ENCODE measurements at regions not wholly inside any gene's neighbourhood (a gene's known extent, or its start where the extent isn't known, plus 50 kb on each side); places are given as distances from the start of the nearest gene placed in this dataset.

DNA sequence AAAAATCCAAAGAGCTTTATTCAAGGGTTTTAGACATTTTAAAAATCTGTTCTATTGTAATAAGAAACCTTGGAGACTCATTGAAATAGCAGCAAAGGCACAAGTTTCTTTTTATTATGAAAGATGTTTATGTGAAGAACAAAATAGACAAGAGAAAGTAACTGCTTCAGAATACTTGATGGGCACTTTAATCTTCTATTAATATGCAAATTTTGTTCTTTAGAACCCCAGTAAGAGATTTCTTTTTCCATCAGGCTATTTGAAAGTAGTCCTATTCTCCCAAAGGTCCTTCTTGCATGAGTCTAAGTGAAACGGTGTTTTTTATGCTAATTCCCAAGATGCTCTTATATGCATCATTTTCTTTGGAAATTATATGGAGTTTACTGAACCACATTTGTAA lies 602.0 kb downstream of the EFNA5 start:
- TF ChIP-seq EZH2phosphoT487 (IDR thresholded peaks at IDR 0.05; ENCODE audit: low read depth, severe bottlenecking, unreplicated experiment) (no peak), EZH2 (IDR thresholded peaks at IDR 0.05; ENCODE audit: borderline replicate concordance) (no peak)
- TF ChIP-seq, protein P1, sequence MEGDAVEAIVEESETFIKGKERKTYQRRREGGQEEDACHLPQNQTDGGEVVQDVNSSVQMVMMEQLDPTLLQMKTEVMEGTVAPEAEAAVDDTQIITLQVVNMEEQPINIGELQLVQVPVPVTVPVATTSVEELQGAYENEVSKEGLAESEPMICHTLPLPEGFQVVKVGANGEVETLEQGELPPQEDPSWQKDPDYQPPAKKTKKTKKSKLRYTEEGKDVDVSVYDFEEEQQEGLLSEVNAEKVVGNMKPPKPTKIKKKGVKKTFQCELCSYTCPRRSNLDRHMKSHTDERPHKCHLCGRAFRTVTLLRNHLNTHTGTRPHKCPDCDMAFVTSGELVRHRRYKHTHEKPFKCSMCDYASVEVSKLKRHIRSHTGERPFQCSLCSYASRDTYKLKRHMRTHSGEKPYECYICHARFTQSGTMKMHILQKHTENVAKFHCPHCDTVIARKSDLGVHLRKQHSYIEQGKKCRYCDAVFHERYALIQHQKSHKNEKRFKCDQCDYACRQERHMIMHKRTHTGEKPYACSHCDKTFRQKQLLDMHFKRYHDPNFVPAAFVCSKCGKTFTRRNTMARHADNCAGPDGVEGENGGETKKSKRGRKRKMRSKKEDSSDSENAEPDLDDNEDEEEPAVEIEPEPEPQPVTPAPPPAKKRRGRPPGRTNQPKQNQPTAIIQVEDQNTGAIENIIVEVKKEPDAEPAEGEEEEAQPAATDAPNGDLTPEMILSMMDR (IDR thresholded peaks at IDR 0.05; ENCODE audit: poor library complexity), result no peak
- 37% methylated on average over 1 of the region's 1 CpG for WGBS (ENCODE audit: low lambda C conversion rate, missing lambda C conversion rate)
- H3K36me3 ChIP-seq (replicated peaks; ENCODE audit: insufficient read depth, low read depth), result no peaks in the 10 kb centered on the region

DNA sequence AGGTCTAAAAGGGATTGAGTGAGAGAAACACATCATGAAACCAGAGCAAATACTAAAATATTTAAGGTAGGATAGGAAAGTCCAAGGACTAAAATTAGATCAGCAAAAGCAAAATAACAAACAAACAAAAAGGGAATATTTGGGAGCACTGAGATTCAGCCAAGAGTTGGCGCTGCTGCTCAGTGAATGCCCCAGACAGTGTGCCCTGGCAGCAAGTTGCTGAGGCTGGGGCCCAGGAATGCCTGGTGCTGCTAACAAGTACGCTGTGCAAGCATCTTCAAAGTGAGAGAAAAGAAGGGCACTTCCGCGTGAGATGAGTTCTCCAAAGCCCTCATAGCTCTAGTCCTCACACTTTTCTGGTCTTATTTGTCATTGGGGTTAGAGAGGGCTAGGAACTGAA lies 603.3 kb downstream of the EFNA5 start:
- no peak overlapping the region for H3K4me3 ChIP-seq
- H3K9me3 ChIP-seq (ENCODE audit: low read depth), result no peaks in the 10 kb centered on the region
- no peak overlapping the region for H3K4me2 ChIP-seq
- 75% methylated on average over 4 of the region's 4 CpGs for WGBS (ENCODE audit: low lambda C conversion rate, missing lambda C conversion rate)
- no peaks in the 10 kb centered on the region for H3K36me3 ChIP-seq (replicated peaks; ENCODE audit: insufficient read depth, low read depth)
- no peak overlapping the region for H2AFZ ChIP-seq
- H3K27ac ChIP-seq, result no peak overlapping the region
- no peaks in the 10 kb centered on the region for H3K27me3 ChIP-seq
- no peaks in the 10 kb centered on the region for H3K79me2 ChIP-seq
- no peaks in the 10 kb centered on the region for H4K20me1 ChIP-seq (ENCODE audit: insufficient read depth, poor library complexity, severe bottlenecking)
- H3K9me2 ChIP-seq (replicated peaks; ENCODE audit: insufficient read depth), result no peaks in the 10 kb centered on the region
- no peaks in the 10 kb centered on the region for H3K4me1 ChIP-seq (ENCODE audit: insufficient read depth)
- TF ChIP-seq EZH2phosphoT487 (IDR thresholded peaks at IDR 0.05; ENCODE audit: low read depth, severe bottlenecking, unreplicated experiment) (no peak), EZH2 (IDR thresholded peaks at IDR 0.05; ENCODE audit: borderline replicate concordance) (no peak)
- TF ChIP-seq, protein P1 (IDR thresholded peaks at IDR 0.05; ENCODE audit: poor library complexity), result no peak
- DNase-seq (ENCODE audit: low spot score), result no peak

More for the DNA sequence above, 602.0 kb downstream of the EFNA5 start:
- Histone ChIP-seq H3K9me2 (replicated peaks; ENCODE audit: insufficient read depth) (no peaks in the 10 kb centered on the region), H4K20me1 (ENCODE audit: insufficient read depth, poor library complexity, severe bottlenecking) (no peaks in the 10 kb centered on the region), H3K4me3 (no peak overlapping the region), H3K79me2 (no peaks in the 10 kb centered on the region), H3K27me3 (no peaks in the 10 kb centered on the region), H3K4me2 (no peak overlapping the region), H3K27ac (no peak overlapping the region), H2AFZ (no peak overlapping the region), H3K4me1 (ENCODE audit: insufficient read depth) (no peaks in the 10 kb centered on the region), H3K9me3 (ENCODE audit: low read depth) (no peaks in the 10 kb centered on the region)
- DNase-seq (ENCODE audit: low spot score), result no peak

DNA sequence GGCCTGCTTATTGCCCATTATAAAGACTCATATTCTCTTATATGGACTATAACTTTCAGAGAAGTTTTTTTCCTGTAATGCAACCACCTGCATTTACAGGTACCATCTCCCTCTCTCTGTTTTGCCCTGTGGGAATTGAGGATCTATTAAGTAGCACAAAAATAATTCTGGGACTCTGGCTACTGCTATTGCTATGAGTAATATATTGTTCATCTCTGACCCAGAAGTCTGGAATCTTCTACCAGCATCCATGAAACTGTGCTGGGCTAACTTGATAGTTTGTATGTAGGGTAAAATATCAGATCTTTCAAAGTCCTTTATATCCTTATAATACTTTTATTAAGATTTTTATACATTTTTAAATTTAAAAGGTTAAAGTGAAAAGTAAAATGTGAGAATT lies 607.2 kb downstream of the EFNA5 start:
- no peaks in the 10 kb centered on the region for H3K36me3 ChIP-seq (replicated peaks; ENCODE audit: insufficient read depth, low read depth)
- H3K4me2 ChIP-seq, result no peak overlapping the region
- no peaks in the 10 kb centered on the region for H3K9me2 ChIP-seq (replicated peaks; ENCODE audit: insufficient read depth)
- TF ChIP-seq EZH2 (IDR thresholded peaks at IDR 0.05; ENCODE audit: borderline replicate concordance) (no peak), EZH2phosphoT487 (IDR thresholded peaks at IDR 0.05; ENCODE audit: low read depth, severe bottlenecking, unreplicated experiment) (no peak)
- TF ChIP-seq, protein P1 (IDR thresholded peaks at IDR 0.05; ENCODE audit: poor library complexity), result no peak
- H3K27ac ChIP-seq, result no peak overlapping the region
- no peaks in the 10 kb centered on the region for H3K27me3 ChIP-seq
- no peaks in the 10 kb centered on the region for H4K20me1 ChIP-seq (ENCODE audit: insufficient read depth, poor library complexity, severe bottlenecking)
- no peak overlapping the region for H3K4me3 ChIP-seq
- no peak for DNase-seq (ENCODE audit: low spot score)
- no peak overlapping the region for H2AFZ ChIP-seq
- no peaks in the 10 kb centered on the region for H3K9me3 ChIP-seq (ENCODE audit: low read depth)
- H3K4me1 ChIP-seq (ENCODE audit: insufficient read depth), result no peaks in the 10 kb centered on the region
- H3K79me2 ChIP-seq, result no peaks in the 10 kb centered on the region

DNA sequence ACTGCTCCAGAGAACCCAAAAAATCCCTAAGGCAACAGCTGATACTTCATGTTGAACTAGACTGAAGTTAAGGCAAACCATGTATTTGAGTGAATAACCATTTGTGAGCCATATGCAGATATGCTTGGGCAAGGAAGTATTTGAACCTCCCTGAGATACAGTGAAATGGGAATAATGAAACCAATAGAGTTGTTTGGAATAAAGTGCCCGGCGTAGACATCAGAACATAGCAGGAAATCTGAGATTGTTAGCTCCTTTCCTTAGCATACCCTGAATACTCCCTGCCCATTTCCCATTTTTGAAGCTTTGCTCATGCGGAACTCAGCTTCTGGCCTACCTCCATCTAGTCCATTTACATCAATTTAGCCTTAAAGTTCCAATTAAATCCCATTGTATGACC lies 611.9 kb downstream of the EFNA5 start:
- DNase-seq (ENCODE audit: low spot score), result no peak
- TF ChIP-seq, protein P1 (IDR thresholded peaks at IDR 0.05; ENCODE audit: poor library complexity), result no peak
- no peak for TF ChIP-seq EZH2 (IDR thresholded peaks at IDR 0.05; ENCODE audit: borderline replicate concordance)
- TF ChIP-seq EZH2phosphoT487 (IDR thresholded peaks at IDR 0.05; ENCODE audit: low read depth, severe bottlenecking, unreplicated experiment), result no peak
- H4K20me1 ChIP-seq (ENCODE audit: insufficient read depth, poor library complexity, severe bottlenecking), result no peaks in the 10 kb centered on the region
- no peaks in the 10 kb centered on the region for H3K27me3 ChIP-seq
- H3K27ac ChIP-seq, result no peak overlapping the region
- no peaks in the 10 kb centered on the region for H3K9me2 ChIP-seq (replicated peaks; ENCODE audit: insufficient read depth)
- H3K4me3 ChIP-seq, result no peak overlapping the region
- H3K79me2 ChIP-seq, result no peaks in the 10 kb centered on the region
- H3K9me3 ChIP-seq (ENCODE audit: low read depth), result no peaks in the 10 kb centered on the region
- H2AFZ ChIP-seq, result no peak overlapping the region
- H3K4me2 ChIP-seq, result no peak overlapping the region
- H3K36me3 ChIP-seq (replicated peaks; ENCODE audit: insufficient read depth, low read depth), result no peaks in the 10 kb centered on the region
- H3K4me1 ChIP-seq (ENCODE audit: insufficient read depth), result peaks cover 3% of the 10 kb centered on the region
- WGBS (ENCODE audit: low lambda C conversion rate, missing lambda C conversion rate), result 63% methylated on average over 3 of the region's 3 CpGs
